Trophoblast cell (in vitro differentiated cells and primary cell): ENCODE measurements at regions not wholly inside any gene's neighbourhood (a gene's known extent, or its start where the extent isn't known, plus 50 kb on each side); places are given as distances from the start of the nearest gene placed in this dataset.

Experiments
- DNase-seq, 2 donors: peaks; one replicate each; pipeline ENCODE4 v3.0.0-alpha.2; 2016
- H2AFZ ChIP-seq: 2 replicates; pipeline ENCODE4 v1.6.1; 2013; ENCODE audit warnings: low read length, moderate library complexity, mild to moderate bottlenecking; ENCODE audit not compliant: insufficient read depth, poor library complexity
- H2AK5ac ChIP-seq: 2 replicates; pipeline ENCODE4 v1.6.1; 2013; ENCODE audit warnings: mild to moderate bottlenecking, low read length
- H2BK120ac ChIP-seq: 2 replicates; pipeline ENCODE4 v1.6.1; 2013; ENCODE audit warnings: low read length, mild to moderate bottlenecking, moderate library complexity; ENCODE audit not compliant: insufficient read depth, poor library complexity
- H2BK12ac ChIP-seq: 2 replicates; pipeline ENCODE4 v1.6.1; 2013; ENCODE audit warnings: mild to moderate bottlenecking, low read length, moderate library complexity
- H2BK5ac ChIP-seq: 2 replicates; pipeline ENCODE4 v1.6.1; 2013; ENCODE audit warnings: low read length, low read depth, moderate library complexity, mild to moderate bottlenecking; ENCODE audit not compliant: poor library complexity
- H3K14ac ChIP-seq: 2 replicates; pipeline ENCODE4 v1.6.1; 2013; ENCODE audit warnings: mild to moderate bottlenecking, low read length
- H3K18ac ChIP-seq: 2 replicates; pipeline ENCODE4 v1.6.1; 2013; ENCODE audit warnings: mild to moderate bottlenecking, low read length
- H3K23ac ChIP-seq: 2 replicates; pipeline ENCODE4 v1.6.1; 2013; ENCODE audit warnings: low read length
- H3K27ac ChIP-seq: 2 replicates; pipeline ENCODE4 v1.5.1; 2013; ENCODE audit warnings: low read depth, mild to moderate bottlenecking, inconsistent platforms, low read length, moderate library complexity
- H3K27me3 ChIP-seq: 2 replicates; pipeline ENCODE4 v1.6.1; 2013; ENCODE audit warnings: inconsistent platforms, mild to moderate bottlenecking, low read length, moderate library complexity; ENCODE audit not compliant: insufficient read depth
- H3K36me3 ChIP-seq, 2 experiments: 1 replicate in 1 of 2; 2 replicates in 1 of 2; pipeline ENCODE4 v1.6.1; 2013; ENCODE audit warnings: low read length in 2 of 2, mild to moderate bottlenecking in 2 of 2, moderate library complexity in 1 of 2; ENCODE audit not compliant: insufficient read depth in 2 of 2, control insufficient read depth in 1 of 2
- H3K4ac ChIP-seq: 2 replicates; pipeline ENCODE4 v1.6.1; 2013; ENCODE audit warnings: low read depth, mild to moderate bottlenecking, low read length, moderate library complexity
- H3K4me1 ChIP-seq, 2 experiments: 1 replicate in 1 of 2; 2 replicates in 1 of 2; pipeline ENCODE4 v1.6.1; 2013; ENCODE audit warnings: low read length in 2 of 2, mild to moderate bottlenecking in 2 of 2, moderate library complexity in 1 of 2; ENCODE audit not compliant: insufficient read depth in 2 of 2, control insufficient read depth in 1 of 2
- H3K4me2 ChIP-seq: 2 replicates; pipeline ENCODE4 v1.6.1; 2013; ENCODE audit warnings: inconsistent platforms, mild to moderate bottlenecking, low read length, moderate library complexity
- H3K4me3 ChIP-seq: 2 replicates; pipeline ENCODE4 v1.5.1; 2013; ENCODE audit warnings: mild to moderate bottlenecking, low read depth, low read length, inconsistent platforms
- H3K79me1 ChIP-seq: one replicate; pipeline ENCODE4 v1.6.1; 2013; ENCODE audit warnings: low read length
- H3K79me2 ChIP-seq: 2 replicates; pipeline ENCODE4 v1.6.1; 2013; ENCODE audit warnings: low read length, mild to moderate bottlenecking; ENCODE audit not compliant: control insufficient read depth, insufficient read depth, poor library complexity
- H3K9ac ChIP-seq: 2 replicates; pipeline ENCODE4 v1.6.1; 2013; ENCODE audit warnings: mild to moderate bottlenecking, low read length
- H3K9me3 ChIP-seq: 2 replicates; pipeline ENCODE4 v1.6.1; 2013; ENCODE audit warnings: low read depth, mild to moderate bottlenecking, control low read depth, inconsistent platforms, low read length; ENCODE audit not compliant: insufficient read depth
- H4K12ac ChIP-seq: 2 replicates; pipeline ENCODE4 v1.6.1; 2013; ENCODE audit warnings: low read depth, mild to moderate bottlenecking, low read length, moderate library complexity
- H4K8ac ChIP-seq: 2 replicates; pipeline ENCODE4 v1.6.1; 2013; ENCODE audit warnings: low read depth, mild to moderate bottlenecking, low read length, moderate library complexity
- H4K91ac ChIP-seq: one replicate; pipeline ENCODE4 v1.6.1; 2013; ENCODE audit warnings: low read depth, mild to moderate bottlenecking, low read length, moderate library complexity
- WGBS: extraction: QIAGEN DNeasy Blood & Tissue Kit; methylation state at CpG from one replicate; pipeline ENCODE4 v1.1.7; 2013; ENCODE audit warnings: missing lambda C conversion rate; ENCODE audit not compliant: insufficient read length, insufficient coverage; ENCODE audit errors: extremely low coverage; 5-methylcytosine and 5-hydroxymethylcytosine counted together

GRCh38 chr18:39845631-39846030 is 2109.4 kb upstream of the PIK3C3 start:
- no peak overlapping the region for H3K4me2 ChIP-seq
- H2AFZ ChIP-seq = no peak overlapping the region
- no peaks in the 10 kb centered on the region for H3K79me1 ChIP-seq
- WGBS = no CpG with 5 or more reads among the region's 1 CpG
- no peak overlapping the region for H2AK5ac ChIP-seq
- no peak overlapping the region for H4K8ac ChIP-seq
- no peak overlapping the region for H3K23ac ChIP-seq
- H3K79me2 ChIP-seq = no peaks in the 10 kb centered on the region
- H2BK120ac ChIP-seq = no peak overlapping the region
- no peak overlapping the region for H3K18ac ChIP-seq
- no peak overlapping the region for H4K12ac ChIP-seq
- no peak overlapping the region for H3K4me3 ChIP-seq
- H2BK12ac ChIP-seq = no peak overlapping the region
- H3K27ac ChIP-seq = no peak overlapping the region
- no peak overlapping the region for H3K14ac ChIP-seq
- peaks cover 5% of the 10 kb centered on the region in 2 experiments for H3K4me1 ChIP-seq
- H2BK5ac ChIP-seq = no peak overlapping the region
- H3K9ac ChIP-seq = no peak overlapping the region
- H3K9me3 ChIP-seq = no peaks in the 10 kb centered on the region
- no peak overlapping the region for H4K91ac ChIP-seq
- H3K27me3 ChIP-seq = no peaks in the 10 kb centered on the region
- DNase-seq = no peak
- H3K36me3 ChIP-seq = no peaks in the 10 kb centered on the region
- no peak overlapping the region for H3K4ac ChIP-seq

GRCh38 chr18:39845106-39845505 is 2109.9 kb upstream of the PIK3C3 start:
- Histone ChIP-seq H3K27me3 (no peaks in the 10 kb centered on the region), H3K4ac (no peak overlapping the region), H3K18ac (no peak overlapping the region), H3K9ac (no peak overlapping the region), H3K4me2 (no peak overlapping the region), H3K4me3 (no peak overlapping the region), H3K27ac (no peak overlapping the region), H3K4me1 (peaks cover 5% of the 10 kb centered on the region in 2 experiments), H3K79me2 (no peaks in the 10 kb centered on the region), H2AFZ (no peak overlapping the region), H3K36me3 (no peaks in the 10 kb centered on the region), H3K79me1 (no peaks in the 10 kb centered on the region), H3K14ac (no peak overlapping the region), H4K12ac (no peak overlapping the region), H2BK120ac (no peak overlapping the region), H3K9me3 (no peaks in the 10 kb centered on the region), H2BK12ac (no peak overlapping the region), H4K91ac (no peak overlapping the region), H4K8ac (no peak overlapping the region), H3K23ac (no peak overlapping the region), H2AK5ac (no peak overlapping the region), H2BK5ac (no peak overlapping the region)
- DNase-seq = no peak
- WGBS = no CpG with 5 or more reads among the region's 2 CpGs

- DNase-seq = no peak
These were observed 2111.5 kb upstream of the PIK3C3 start for GRCh38 chr18:39843546-39843945.

GRCh38 chr18:39842366-39842914 is 2112.6 kb upstream of the PIK3C3 start:
- no peak for DNase-seq
- no peak overlapping the region for H2BK5ac ChIP-seq
- no peak overlapping the region for H3K23ac ChIP-seq
- no peak overlapping the region for H3K9ac ChIP-seq
- no peak overlapping the region for H3K4me2 ChIP-seq
- no peaks in the 10 kb centered on the region for H3K79me2 ChIP-seq
- no peak overlapping the region for H3K18ac ChIP-seq
- no peak overlapping the region for H3K27ac ChIP-seq
- H3K4me3 ChIP-seq = no peak overlapping the region
- H2BK12ac ChIP-seq = no peak overlapping the region
- no peak overlapping the region for H4K8ac ChIP-seq
- H2AK5ac ChIP-seq = no peak overlapping the region
- H3K36me3 ChIP-seq = no peaks in the 10 kb centered on the region
- WGBS = no CpG with 5 or more reads among the region's 9 CpGs
- no peak overlapping the region for H3K14ac ChIP-seq
- no peak overlapping the region for H3K4ac ChIP-seq
- H3K4me1 ChIP-seq = peaks cover 5% of the 10 kb centered on the region in 2 experiments
- H4K91ac ChIP-seq = no peak overlapping the region
- H3K79me1 ChIP-seq = no peaks in the 10 kb centered on the region
- H2BK120ac ChIP-seq = no peak overlapping the region
- no peaks in the 10 kb centered on the region for H3K9me3 ChIP-seq
- H3K27me3 ChIP-seq = no peaks in the 10 kb centered on the region
- no peak overlapping the region for H4K12ac ChIP-seq
- H2AFZ ChIP-seq = no peak overlapping the region

More at GRCh38 chr18:39843546-39843945, 2111.5 kb upstream of the PIK3C3 start:
- H4K8ac ChIP-seq = no peak overlapping the region
- H2BK120ac ChIP-seq = no peak overlapping the region
- no peak overlapping the region for H3K27ac ChIP-seq
- H2AK5ac ChIP-seq = no peak overlapping the region
- H3K27me3 ChIP-seq = no peaks in the 10 kb centered on the region
- H3K4me3 ChIP-seq = no peak overlapping the region
- no peaks in the 10 kb centered on the region for H3K36me3 ChIP-seq
- no peaks in the 10 kb centered on the region for H3K79me2 ChIP-seq
- H3K79me1 ChIP-seq = no peaks in the 10 kb centered on the region
- H2BK5ac ChIP-seq = no peak overlapping the region
- H3K9me3 ChIP-seq = no peaks in the 10 kb centered on the region
- no peak overlapping the region for H3K18ac ChIP-seq
- peaks cover 5% of the 10 kb centered on the region in 2 experiments for H3K4me1 ChIP-seq
- H3K14ac ChIP-seq = no peak overlapping the region
- WGBS = no CpG with 5 or more reads among the region's 4 CpGs
- H3K9ac ChIP-seq = no peak overlapping the region
- H2AFZ ChIP-seq = no peak overlapping the region
- H3K4ac ChIP-seq = no peak overlapping the region
- H3K4me2 ChIP-seq = no peak overlapping the region
- H3K23ac ChIP-seq = no peak overlapping the region
- H4K12ac ChIP-seq = no peak overlapping the region
- H4K91ac ChIP-seq = no peak overlapping the region
- no peak overlapping the region for H2BK12ac ChIP-seq
